Jurkat, Clone E6-1 (cell line): ENCODE measurements at regions not wholly inside any gene's neighbourhood (a gene's known extent, or its start where the extent isn't known, plus 50 kb on each side); places are given as distances from the start of the nearest gene placed in this dataset.
"Not testable (repeated sequence)": the region's sequence is repeated elsewhere in the genome, so short reads cannot be mapped to it uniquely, and the experiment has no call there.

Experiments
- DNase-seq: peaks from one replicate; pipeline ENCODE4 v3.0.0-alpha.2; 2011; ENCODE audit warnings: low read depth, low spot score
- H3K4me3 ChIP-seq: 2 replicates; pipeline ENCODE4 v1.5.1; 2011; ENCODE audit warnings: mild to moderate bottlenecking, low read length, control low read depth, moderate library complexity

DNA sequence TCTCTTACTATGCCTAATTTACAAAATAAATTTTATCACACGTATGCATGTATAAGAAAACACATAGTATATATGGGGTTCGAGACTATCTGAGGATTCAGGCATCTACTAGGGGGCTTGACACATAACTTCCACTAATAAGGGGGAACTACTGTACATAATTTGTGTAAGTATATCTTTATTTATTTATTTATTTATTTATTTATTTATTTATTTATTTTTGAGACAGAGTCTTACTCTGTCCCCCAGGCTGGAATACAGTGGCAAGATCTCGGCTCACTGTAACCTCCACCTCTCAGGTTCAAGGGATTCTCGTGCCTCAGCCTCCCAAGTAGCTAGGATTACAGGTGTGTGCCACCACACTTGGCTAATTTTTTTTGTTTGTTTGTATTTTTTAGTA, 414.4 kb upstream of the CDH20 start:
- H3K4me3 ChIP-seq, DNase-seq: not testable (repeated sequence)

DNA sequence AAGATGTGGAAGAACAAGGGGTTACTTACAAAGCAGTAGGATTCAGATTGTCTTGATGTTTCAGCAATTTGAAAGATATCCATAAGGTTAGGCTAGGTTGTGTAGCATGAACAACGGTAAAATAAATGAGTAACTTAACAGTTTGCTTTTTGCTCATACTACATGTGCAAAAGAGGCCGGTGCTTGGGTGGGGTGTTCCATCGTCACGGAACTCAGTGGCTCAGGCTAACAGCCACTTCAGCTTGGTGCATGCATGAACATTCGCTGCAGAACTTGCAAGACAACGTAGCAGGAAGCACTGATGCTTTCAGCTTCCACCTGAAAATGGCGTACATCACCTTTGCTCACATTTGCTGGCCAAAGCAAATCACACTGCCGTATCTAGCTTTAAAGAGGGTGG, 407.3 kb upstream of the CDH20 start:
- H3K4me3 ChIP-seq = no peak overlapping the region
- no peak for DNase-seq

DNA sequence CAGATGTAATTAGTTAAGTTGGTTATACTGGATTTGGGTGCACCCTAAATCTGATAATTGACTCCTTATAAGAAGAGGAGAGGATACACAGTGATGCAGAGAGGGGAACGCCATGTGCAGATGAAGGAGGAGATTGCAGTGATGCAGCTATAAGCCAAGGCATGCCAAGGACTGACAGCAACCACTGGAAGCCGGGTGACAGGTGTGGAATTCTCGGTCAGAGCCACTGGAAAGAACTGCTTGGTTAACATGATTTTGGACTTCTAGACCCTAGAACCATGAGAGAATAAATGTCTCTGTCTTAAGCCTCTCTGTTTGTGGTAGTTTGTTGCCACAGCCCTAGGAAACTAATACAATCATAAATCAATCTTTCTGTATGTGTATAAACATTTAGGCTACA, 403.3 kb upstream of the CDH20 start:
- no peak overlapping the region for H3K4me3 ChIP-seq
- no peak for DNase-seq

DNA sequence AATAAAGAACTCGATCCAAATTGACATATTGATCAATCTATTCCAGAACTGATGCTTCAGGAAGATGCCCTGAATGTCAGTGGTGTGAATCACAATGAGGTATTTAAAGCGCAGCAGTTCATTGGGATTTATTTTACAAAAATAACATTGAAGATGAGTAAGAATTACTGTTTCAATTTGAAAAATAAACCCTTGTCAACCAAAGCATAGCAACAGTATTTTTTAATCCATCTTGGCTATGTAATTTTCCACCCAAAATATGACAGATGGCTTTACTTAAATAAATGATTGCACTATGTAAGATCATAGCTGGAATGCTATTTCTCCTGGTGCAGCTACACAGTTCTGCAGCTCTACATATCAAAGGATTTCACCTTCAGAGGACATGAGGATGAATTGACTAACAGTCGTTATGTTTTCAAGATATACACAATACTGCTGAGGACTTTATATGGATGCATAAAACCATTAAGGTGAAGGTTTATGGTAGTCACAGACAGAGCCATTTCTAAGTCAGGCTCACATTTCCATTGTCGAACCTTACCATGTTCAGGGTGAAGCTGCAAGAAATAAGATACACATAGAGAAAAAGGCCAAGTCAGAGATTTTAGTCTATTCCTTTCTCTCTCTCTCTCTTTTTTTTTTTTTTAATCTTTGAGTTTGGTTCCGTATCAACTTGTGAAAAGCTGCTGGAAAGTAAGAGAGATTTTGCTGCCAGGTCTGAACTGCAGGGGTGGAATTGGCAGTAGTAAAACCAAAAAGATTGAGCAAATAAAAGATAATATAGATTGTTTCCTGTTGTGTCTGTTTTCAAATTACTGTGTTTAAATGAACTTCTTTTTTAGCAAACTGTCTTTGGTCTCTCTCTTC, 398.0 kb upstream of the CDH20 start:
- no peak for DNase-seq
- no peak overlapping the region for H3K4me3 ChIP-seq

DNA sequence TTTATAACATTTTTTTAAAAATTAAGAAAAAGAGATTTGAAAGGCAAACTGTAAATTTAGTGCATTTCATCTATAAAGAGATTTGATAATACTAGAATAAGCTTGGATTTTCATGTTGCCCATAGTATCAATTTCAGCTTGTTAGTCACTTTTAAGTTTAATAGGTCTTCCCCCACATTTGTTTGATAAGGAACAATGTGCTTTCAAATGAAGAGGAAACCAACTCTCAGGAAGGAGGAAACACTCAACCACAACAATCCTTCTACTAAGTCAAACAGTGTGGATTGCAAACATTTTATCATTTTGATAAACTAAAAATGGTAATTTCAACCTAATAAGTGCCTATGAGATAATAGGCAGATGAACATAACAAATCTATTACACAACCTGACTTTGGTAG, 397.1 kb upstream of the CDH20 start:
- DNase-seq = no peak
- H3K4me3 ChIP-seq = no peak overlapping the region

DNA sequence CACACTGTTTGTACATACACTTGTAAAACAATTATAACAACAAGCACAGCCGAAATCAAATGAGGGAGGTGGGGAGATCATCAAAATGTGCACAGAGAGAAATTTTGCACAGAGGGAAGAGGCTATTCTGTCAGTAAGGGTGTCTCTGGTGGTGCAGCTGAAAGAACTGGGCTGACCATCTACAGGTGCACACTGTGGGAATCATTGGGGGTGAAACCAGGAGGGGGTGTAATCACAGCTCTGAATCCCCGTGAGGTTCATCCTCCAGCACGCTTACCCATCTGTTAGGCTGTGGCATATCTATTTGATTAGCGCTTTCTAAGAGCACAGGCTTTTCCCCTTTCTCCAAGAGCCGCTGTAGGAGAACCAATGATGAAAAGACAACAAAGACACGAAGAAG, 389.9 kb upstream of the CDH20 start:
- DNase-seq = no peak

DNA sequence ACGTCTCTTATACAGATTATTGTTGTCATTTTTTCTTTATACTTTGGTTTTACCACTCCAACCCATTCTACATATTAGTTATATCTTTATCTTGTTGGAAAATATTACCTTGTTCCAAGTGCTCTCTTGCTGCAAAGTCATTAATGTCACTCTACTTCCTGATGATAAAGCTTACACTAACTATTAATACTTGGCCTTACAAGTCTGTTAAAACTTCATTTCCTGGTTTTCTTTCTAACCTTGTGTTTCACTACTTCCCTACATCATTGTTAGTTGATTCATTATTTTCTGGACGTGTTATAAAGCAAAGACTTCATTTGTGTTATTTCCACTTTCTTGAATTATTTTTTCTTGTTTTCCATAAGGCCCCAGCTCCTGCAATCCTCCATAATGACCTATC, 382.6 kb upstream of the CDH20 start:
- H3K4me3 ChIP-seq = no peak overlapping the region
- no peak for DNase-seq

More for the DNA sequence above, 389.9 kb upstream of the CDH20 start:
- no peak overlapping the region for H3K4me3 ChIP-seq

DNA sequence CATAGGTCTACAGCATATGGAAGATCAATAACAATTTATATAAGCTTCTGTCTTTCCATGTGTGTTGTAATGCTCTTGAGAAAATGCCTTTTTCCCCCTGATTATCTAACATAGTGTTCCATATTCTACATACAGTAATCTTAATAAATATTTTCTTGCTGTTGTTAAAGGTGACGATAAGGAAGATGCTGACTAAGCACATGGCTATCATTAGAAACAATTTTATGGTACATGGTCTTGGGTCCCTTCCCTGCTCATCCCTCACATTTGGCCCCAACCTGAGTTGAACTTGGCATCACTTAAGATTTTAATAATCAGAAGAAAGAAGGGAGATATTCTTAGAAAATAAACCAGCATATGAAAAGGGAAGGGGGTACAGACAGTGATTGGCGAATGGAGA, 382.1 kb upstream of the CDH20 start:
- H3K4me3 ChIP-seq = no peak overlapping the region

DNA sequence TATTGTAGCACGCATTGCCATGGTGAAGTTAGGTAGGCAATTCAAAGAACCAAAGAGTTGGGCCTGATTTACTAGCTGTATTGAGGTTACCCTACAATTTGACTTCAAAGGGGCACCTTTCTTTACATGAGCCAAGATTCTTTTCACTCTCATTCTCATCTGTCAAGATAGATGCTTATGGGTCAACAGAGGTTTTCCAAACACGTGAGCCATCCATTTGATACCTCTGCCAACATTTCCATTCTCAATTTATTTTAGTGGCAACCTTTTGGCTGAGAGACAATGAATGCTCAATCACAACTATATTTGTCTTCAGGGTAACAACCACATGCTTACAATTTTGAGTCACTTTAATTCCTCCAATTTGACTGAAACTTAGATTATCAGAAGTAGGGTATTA, 370.6 kb upstream of the CDH20 start:
- H3K4me3 ChIP-seq = no peak overlapping the region
- DNase-seq = no peak

More for the DNA sequence above, 382.1 kb upstream of the CDH20 start:
- DNase-seq = no peak

DNA sequence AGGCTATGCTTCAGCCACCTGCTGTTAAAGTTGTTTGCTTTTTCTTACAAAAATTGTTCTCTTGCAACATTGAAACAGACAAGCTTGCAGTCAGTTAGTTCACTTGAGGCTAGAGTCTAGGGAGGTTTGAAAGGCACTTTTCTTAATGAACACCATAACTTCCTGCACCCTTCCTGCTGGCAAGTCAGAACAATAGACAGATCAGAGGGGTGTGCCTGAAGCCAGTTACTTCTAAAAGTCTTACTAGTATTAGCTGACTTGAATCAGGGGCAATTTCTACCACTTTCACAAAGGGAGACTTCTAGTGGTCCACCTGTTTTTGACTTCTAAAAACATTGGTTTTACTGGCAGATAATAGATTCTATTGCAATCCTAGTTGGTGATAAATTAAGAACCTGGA, 367.4 kb upstream of the CDH20 start:
- no peak overlapping the region for H3K4me3 ChIP-seq
- no peak for DNase-seq

DNA sequence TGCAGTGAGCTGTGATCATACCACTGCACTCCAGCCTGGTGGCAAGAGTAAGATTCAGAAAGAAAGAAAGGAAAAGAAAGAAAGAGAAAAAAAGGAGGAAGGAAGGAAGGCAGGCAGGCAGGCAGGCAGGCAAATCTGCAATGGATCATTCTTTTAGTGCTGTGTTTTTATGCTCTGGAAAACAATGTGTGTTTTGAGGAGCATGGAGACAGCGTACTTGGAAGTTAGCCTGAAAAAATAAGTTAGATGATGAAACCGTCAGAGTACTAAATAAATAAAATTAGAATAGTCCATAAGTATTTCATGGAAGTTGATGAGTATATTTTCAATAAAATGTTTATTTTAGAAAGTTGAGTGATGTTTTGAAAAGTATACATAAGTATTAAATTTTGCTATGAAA, 366.4 kb upstream of the CDH20 start:
- no peak overlapping the region for H3K4me3 ChIP-seq
- no peak for DNase-seq

DNA sequence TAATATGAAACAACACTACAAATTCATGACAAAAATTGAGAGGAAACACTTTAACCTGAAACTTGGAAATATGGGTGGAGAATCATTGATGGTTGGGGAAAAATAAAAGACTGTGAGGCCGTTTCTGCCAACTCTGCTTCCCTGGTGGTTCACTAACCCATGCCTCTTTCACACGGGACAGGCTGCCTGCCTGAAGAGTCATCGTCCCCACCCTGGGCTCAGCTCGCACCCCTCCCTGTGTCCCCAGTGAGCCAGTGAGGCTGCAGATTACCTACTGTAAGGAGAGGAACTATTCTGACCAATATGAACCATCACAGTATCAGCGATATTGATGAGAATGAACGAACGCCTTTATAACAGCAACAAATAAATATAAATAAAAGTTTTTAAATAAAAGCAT, 357.8 kb upstream of the CDH20 start:
- no peak overlapping the region for H3K4me3 ChIP-seq
- DNase-seq = no peak

DNA sequence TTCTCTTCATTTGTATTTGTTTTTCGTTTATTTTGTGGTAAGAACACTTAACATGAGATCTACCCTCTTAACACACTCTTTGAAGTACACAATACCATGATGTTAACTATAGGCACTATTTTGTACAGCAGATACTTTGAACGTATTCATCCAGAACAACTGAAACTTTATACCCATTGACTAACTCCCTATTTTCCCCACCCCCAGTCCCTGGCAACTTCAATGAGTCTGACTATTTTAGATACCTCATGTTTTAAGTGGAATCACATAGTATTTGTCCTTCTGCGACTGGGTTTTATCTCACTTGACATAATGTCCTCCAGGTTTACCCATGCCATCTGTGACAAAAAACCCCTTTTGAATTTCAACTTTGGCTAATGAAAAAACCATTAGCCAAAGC, 356.3 kb upstream of the CDH20 start:
- DNase-seq = no peak

DNA sequence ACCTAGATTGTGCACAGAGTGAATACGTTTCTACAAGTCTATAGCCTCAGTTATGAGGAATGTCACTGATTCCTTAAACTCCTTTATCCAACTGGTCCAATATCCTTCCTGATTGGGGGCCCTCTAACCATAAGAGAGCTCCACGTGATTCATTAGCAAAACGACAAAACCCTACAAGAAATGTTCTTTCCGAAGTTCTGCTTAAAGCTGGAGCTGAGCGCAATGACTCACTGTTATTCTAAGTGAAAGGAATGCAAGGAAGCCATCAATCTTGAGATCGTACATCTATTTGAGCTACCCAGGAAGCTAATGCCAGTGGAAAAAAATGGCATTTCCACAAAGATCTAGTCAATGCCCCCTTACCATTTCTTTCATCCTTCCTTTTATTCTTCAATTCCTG, 354.9 kb upstream of the CDH20 start:
- H3K4me3 ChIP-seq = no peak overlapping the region
- DNase-seq = no peak

More for the DNA sequence above, 356.3 kb upstream of the CDH20 start:
- H3K4me3 ChIP-seq = no peak overlapping the region

DNA sequence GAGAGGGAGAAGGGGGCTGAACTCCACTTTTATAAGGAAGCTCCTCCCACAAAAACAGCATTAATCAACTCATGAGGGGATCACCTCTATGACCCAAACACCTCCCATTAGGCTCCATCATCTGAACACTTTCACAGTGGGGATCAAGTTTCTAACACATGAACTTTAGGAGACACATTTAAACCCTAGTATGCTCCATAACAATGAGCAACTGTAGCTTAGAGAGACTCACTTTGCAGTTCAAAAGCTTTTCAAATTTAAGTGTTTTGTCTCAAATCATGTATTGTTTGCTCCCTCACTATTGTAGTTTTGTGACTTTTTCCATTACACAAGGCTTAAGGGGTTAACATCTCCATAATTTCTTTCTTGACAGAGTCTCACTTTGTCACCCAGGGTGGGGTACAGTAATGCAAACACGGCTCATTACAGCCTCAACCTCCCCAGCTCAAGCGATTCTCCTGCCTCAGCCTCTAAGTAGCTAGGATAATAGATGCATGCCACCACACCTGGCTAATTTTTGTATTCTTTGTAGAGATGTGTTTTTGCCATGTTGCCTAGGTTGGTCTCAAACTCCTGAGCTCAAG, 352.7 kb upstream of the CDH20 start:
- H3K4me3 ChIP-seq = no peak overlapping the region
- no peak for DNase-seq

DNA sequence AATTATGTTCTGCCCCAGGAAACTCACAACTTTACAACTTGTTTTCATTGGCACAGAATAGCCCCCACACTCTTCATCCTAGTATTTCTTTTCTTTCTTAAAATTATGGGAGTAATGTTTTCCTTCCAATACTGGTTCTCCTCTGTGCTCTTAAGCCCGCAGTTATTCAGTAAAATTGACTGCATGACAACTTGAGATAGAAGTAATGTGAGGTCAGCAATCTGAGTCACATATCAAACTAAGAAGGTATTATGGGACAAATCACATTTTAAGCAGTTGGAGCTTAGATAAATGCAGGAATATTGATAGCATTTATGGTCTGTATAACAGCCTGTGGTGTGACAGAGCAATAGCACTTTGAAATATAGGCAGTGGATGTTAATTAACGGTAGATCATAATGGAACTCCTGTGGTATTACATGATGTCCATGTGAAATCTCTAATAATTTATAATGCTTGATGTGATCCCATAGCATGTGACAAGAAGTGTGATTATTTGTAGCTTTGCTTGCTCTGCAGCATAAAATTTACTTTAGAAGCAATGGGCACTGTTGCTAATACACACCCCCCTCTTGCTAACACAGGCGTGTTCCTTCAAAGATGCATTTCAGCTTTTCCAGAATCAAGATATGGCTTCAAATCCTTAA, 351.4 kb upstream of the CDH20 start:
- DNase-seq = no peak
- no peak overlapping the region for H3K4me3 ChIP-seq

DNA sequence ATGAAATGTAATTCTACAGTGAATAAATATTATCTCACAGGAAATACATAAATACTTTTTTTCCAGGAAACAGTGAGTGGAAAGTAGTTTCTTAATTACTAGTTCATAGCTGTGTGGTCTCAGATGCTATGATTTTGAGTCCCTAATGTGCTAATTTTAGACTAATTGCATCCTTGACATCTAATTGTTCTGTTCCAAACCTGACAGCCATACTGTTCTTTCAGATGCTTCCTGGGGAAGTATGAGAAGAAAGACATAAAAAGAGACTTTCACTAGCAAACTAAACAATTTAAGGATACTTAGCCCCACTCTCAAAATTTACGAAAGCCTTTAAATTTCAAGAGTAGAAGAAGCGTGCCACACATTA, 350.9 kb upstream of the CDH20 start:
- no peak for DNase-seq
- H3K4me3 ChIP-seq = no peak overlapping the region

DNA sequence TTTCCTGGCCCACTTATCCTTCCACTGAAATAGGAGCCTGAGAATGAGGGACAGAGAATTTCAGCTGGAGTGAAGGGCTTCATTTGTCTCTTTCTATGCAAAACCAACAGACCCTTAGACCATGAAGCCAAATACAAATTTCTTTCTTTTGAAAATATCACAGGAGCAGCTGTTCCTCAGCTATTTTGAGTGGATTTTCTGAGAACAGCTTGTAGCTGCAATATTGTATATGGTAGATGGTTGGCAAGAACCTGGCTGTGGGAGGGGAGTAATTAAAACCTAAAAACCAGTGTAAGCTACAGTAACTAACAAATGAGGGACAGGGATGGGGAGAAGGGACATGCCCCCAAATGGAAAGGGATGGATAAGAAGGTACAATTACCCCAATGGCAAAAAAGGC, 350.3 kb upstream of the CDH20 start:
- no peak for DNase-seq
- no peak overlapping the region for H3K4me3 ChIP-seq

DNA sequence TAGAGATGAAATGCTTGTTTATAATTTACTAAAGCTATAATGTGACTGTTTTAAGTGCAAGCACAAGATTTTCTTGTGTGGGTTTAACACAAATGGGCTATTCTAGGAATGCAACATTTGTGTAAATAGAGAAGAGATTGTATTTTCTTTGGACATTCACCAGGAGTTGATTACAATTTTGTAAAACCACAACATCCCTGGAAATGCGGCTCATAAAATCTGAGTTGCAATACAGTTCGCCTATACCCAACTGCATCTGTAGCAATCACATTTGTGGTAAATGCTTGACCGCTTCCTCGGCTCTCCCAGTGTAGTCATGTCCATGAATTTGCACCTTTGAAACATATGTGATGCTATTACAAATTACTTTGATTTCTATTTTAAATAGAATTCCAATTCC, 348.7 kb upstream of the CDH20 start:
- DNase-seq = no peak
- H3K4me3 ChIP-seq = no peak overlapping the region

DNA sequence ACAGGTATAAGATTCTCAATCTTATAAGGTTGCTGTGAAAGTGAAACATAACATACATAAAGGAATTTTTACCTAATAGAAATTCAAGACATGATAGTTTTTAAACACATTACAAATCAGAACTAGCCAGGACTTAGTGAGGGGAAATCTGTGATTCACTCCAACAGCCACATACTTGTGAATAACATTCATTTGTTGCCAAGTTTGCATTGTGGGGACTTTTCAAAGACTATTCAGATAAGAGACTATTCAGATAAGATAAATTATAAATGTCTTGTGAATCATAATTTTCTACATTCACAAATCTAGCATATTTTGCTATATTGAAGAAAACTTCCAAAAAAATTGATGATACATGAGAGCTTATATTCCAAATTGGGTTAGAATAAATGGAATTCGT, 345.3 kb upstream of the CDH20 start:
- DNase-seq = no peak
- H3K4me3 ChIP-seq = no peak overlapping the region

DNA sequence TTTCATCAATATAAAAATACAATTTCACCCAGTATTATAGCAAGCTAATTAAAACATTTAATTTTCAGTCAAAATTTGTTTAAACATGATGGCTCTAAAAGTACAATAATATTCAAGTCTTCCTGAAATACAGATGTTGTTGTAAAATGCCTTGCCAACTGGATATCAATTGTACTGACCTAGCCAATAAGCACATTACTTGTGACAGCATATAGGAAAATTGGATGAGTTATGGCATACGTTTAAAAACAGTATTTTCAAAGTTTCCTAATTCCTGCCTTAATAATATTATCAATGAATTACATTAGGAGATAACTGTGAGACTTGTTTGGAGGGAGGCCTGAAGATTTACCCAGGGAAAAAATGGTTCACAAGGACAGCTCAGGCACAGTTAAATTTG, 336.9 kb upstream of the CDH20 start:
- no peak overlapping the region for H3K4me3 ChIP-seq
- no peak for DNase-seq
